Liver (tissue), 8 donors: ENCODE measurements at regions not wholly inside any gene's neighbourhood (a gene's known extent, or its start where the extent isn't known, plus 50 kb on each side); places are given as distances from the start of the nearest gene placed in this dataset.

Experiments
- DNase-seq: peaks from one replicate; pipeline ENCODE4 v3.0.0-alpha.2; 2017; ENCODE audit warnings: low spot score
- H3K27ac ChIP-seq, 2 donors: one replicate each; pipeline ENCODE4 v1.7.0; 2013; ENCODE audit warnings: inconsistent platforms in 2 of 2, low read length in 2 of 2, control low read depth in 1 of 2, low read depth in 1 of 2, mild to moderate bottlenecking in 1 of 2
- H3K27me3 ChIP-seq, 4 donors: one replicate each; pipeline versions ENCODE4 v1.6.1 to v1.7.0; 2013; ENCODE audit warnings: low read length in 3 of 4, inconsistent platforms in 1 of 4, mild to moderate bottlenecking in 1 of 4, moderate library complexity in 1 of 4; ENCODE audit not compliant: control insufficient read depth in 4 of 4, insufficient read depth in 4 of 4
- H3K36me3 ChIP-seq, 4 donors: one replicate each; pipeline versions ENCODE4 v1.6.1 to v1.7.0; 2013; ENCODE audit warnings: low read length in 3 of 4, mild to moderate bottlenecking in 3 of 4, low read depth in 1 of 4, moderate library complexity in 1 of 4; ENCODE audit not compliant: control insufficient read depth in 4 of 4, insufficient read depth in 3 of 4
- H3K4me1 ChIP-seq, 4 donors: one replicate each; pipeline versions ENCODE4 v1.6.1 to v1.7.0; 2013; ENCODE audit warnings: low read length in 3 of 4, mild to moderate bottlenecking in 3 of 4, moderate library complexity in 1 of 4; ENCODE audit not compliant: control insufficient read depth in 4 of 4, insufficient read depth in 4 of 4
- H3K4me3 ChIP-seq, 3 donors: one replicate each; pipeline versions ENCODE4 v1.6.1 to v1.7.0; 2013; ENCODE audit warnings: low read length in 3 of 3, control low read depth in 1 of 3, low read depth in 1 of 3, mild to moderate bottlenecking in 1 of 3
- H3K9ac ChIP-seq, 2 donors: one replicate each; pipeline ENCODE4 v1.7.0; 2013; ENCODE audit warnings: low read length in 2 of 2, mild to moderate bottlenecking in 2 of 2, moderate library complexity in 2 of 2, control low read depth in 1 of 2, low read depth in 1 of 2
- H3K9me3 ChIP-seq, 4 donors: one replicate each; pipeline versions ENCODE4 v1.6.1 to v1.7.0; 2013; ENCODE audit warnings: low read length in 3 of 4; ENCODE audit not compliant: control insufficient read depth in 4 of 4
- ATF3 ChIP-seq: IDR thresholded peaks from 2 replicates; pipeline ENCODE4 v1.6.1; 2016; ENCODE audit warnings: antibody characterized with exemption
- CTCF ChIP-seq: fragments of 150-350 bp; IDR thresholded peaks from 2 replicates; pipeline ENCODE4 v1.5.1; 2017; ENCODE audit warnings: improper control_type of control experiment, low read depth, low read length; ENCODE audit not compliant: missing input control
- EGR1 ChIP-seq, 2 donors: IDR thresholded peaks; 2 replicates each; pipeline ENCODE4 v1.6.1; 2016 to 2018; ENCODE audit warnings: antibody characterized with exemption in 2 of 2, low read depth in 2 of 2
- FOXA1 ChIP-seq: IDR thresholded peaks from 2 replicates; pipeline ENCODE4 v1.6.1; 2016; ENCODE audit warnings: antibody characterized with exemption
- FOXA2 ChIP-seq: IDR thresholded peaks from 2 replicates; pipeline ENCODE4 v1.6.1; 2016; ENCODE audit warnings: antibody characterized with exemption
- GABPA ChIP-seq, 2 donors: IDR thresholded peaks in 1 of 2; conservative IDR thresholded peaks in 1 of 2; 2 replicates each; pipeline ENCODE4 v1.6.1; 2016; ENCODE audit warnings: antibody characterized with exemption in 2 of 2, mild to moderate bottlenecking in 1 of 2, moderate library complexity in 1 of 2
- HNF4A ChIP-seq, 2 donors: conservative IDR thresholded peaks; 2 replicates each; pipeline ENCODE4 v1.6.1; 2016; ENCODE audit warnings: antibody characterized with exemption in 2 of 2, mild to moderate bottlenecking in 2 of 2
- HNF4G ChIP-seq: IDR thresholded peaks from 2 replicates; pipeline ENCODE4 v1.6.1; 2016; ENCODE audit warnings: antibody characterized with exemption
- JUND ChIP-seq, 2 donors: IDR thresholded peaks; 2 replicates each; pipeline ENCODE4 v1.6.1; 2016; ENCODE audit warnings: antibody characterized with exemption in 2 of 2
- MAX ChIP-seq: IDR thresholded peaks from 2 replicates; pipeline ENCODE4 v1.6.1; 2016; ENCODE audit warnings: antibody characterized with exemption
- NR2F2 ChIP-seq: IDR thresholded peaks from 2 replicates; pipeline ENCODE4 v1.6.1; 2016; ENCODE audit warnings: antibody characterized with exemption
- RAD21 ChIP-seq, 2 donors: IDR thresholded peaks; 2 replicates each; pipeline ENCODE4 v1.6.1; 2016; ENCODE audit warnings: antibody characterized with exemption in 2 of 2, mild to moderate bottlenecking in 2 of 2
- REST ChIP-seq: IDR thresholded peaks from 2 replicates; pipeline ENCODE4 v1.6.1; 2016; ENCODE audit warnings: antibody characterized with exemption, mild to moderate bottlenecking
- RXRA ChIP-seq, 2 donors: IDR thresholded peaks; 2 replicates each; pipeline ENCODE4 v1.6.1; 2017 to 2018; ENCODE audit warnings: antibody characterized with exemption in 2 of 2, mild to moderate bottlenecking in 1 of 2
- SP1 ChIP-seq: IDR thresholded peaks from 2 replicates; pipeline ENCODE4 v1.6.1; 2018; ENCODE audit warnings: antibody characterized with exemption, mild to moderate bottlenecking
- TAF1 ChIP-seq: conservative IDR thresholded peaks from 2 replicates; pipeline ENCODE4 v1.6.1; 2016; ENCODE audit warnings: antibody characterized with exemption, mild to moderate bottlenecking
- YY1 ChIP-seq: IDR thresholded peaks from 2 replicates; pipeline ENCODE4 v1.6.1; 2016; ENCODE audit warnings: antibody characterized with exemption, mild to moderate bottlenecking
- ZBTB33 ChIP-seq: IDR thresholded peaks from 2 replicates; pipeline ENCODE4 v1.6.1; 2016; ENCODE audit warnings: antibody characterized with exemption
- WGBS: extraction: QIAGEN DNeasy Blood & Tissue Kit; methylation state at CpG from one replicate; pipeline ENCODE4 v1.1.7; 2013; 5-methylcytosine and 5-hydroxymethylcytosine counted together
- donor health status: healthy.
- donor health status: healthy.
- donor health status: healthy.
- donor health status: healthy.
- donor health status: healthy.

- no peak overlapping the region for H3K4me3 ChIP-seq
- no peak for DNase-seq
- H3K27ac ChIP-seq, result no peak overlapping the region
- no peaks in the 10 kb centered on the region for H3K36me3 ChIP-seq
- no peaks in the 10 kb centered on the region for H3K9me3 ChIP-seq
- no peak overlapping the region for H3K9ac ChIP-seq
- TF ChIP-seq FOXA1 (no peak), SP1 (no peak), HNF4G (no peak), TAF1 (no peak), CTCF (no peak), ZBTB33 (no peak), REST (no peak), HNF4A (conservative IDR thresholded peaks at IDR 0.05) (no peak), FOXA2 (no peak), YY1 (no peak), NR2F2 (no peak), JUND (IDR thresholded peaks at IDR 0.05) (no peak), EGR1 (IDR thresholded peaks at IDR 0.05; ENCODE audit: low read depth in 2 of 2) (no peak), GABPA (IDR thresholded peaks at IDR 0.05 in 1 of 2, conservative IDR thresholded peaks at IDR 0.05 in 1 of 2) (no peak), RAD21 (IDR thresholded peaks at IDR 0.05) (no peak), RXRA (IDR thresholded peaks at IDR 0.05) (no peak), ATF3 (no peak), MAX (no peak)
- WGBS, result 85% methylated on average over 4 of the region's 4 CpGs
- no peaks in the 10 kb centered on the region for H3K4me1 ChIP-seq
- H3K27me3 ChIP-seq, result no peaks in the 10 kb centered on the region
These were observed 475.5 kb downstream of the CETN3 start for GRCh38 chr5:89934069-89934468.
